GM08714 (cell line): ENCODE measurements at regions not wholly inside any gene's neighbourhood (a gene's known extent, or its start where the extent isn't known, plus 50 kb on each side); places are given as distances from the start of the nearest gene placed in this dataset.

Experiments
- H3K4me3 ChIP-seq: fragments of 200-500 bp; sonication (Bioruptor generic); 2 replicates; pipeline ENCODE4 v1.5.1; 2014; ENCODE audit warnings: mild to moderate bottlenecking, low read length, inconsistent platforms
- ZNF274 ChIP-seq: IDR thresholded peaks from 2 replicates; pipeline ENCODE4 v1.6.1; 2012; ENCODE audit warnings: mild to moderate bottlenecking, low read depth, low read length

DNA sequence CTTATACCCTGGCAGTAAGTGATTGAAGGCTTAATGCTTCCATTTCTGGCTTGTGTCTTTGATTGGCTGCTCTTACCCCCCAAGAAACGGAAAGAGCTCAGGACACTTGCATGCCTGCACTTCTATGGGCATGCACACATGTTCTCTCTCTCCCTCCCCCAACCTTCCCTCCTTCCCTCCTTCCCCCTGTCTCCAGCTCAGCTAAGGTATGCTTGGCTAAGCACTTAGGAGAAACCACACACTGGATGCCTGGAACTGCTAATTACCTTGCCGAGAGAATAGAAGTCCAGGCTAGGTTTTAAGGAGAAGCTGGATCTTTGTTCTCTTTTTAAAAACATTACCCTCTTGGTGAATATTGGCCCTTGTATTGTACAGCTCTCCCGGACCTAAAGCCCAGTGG is 1072.8 kb upstream of the TMEM132C start:
- TF ChIP-seq ZNF274, result no peak
- H3K4me3 ChIP-seq, result no peak overlapping the region

DNA sequence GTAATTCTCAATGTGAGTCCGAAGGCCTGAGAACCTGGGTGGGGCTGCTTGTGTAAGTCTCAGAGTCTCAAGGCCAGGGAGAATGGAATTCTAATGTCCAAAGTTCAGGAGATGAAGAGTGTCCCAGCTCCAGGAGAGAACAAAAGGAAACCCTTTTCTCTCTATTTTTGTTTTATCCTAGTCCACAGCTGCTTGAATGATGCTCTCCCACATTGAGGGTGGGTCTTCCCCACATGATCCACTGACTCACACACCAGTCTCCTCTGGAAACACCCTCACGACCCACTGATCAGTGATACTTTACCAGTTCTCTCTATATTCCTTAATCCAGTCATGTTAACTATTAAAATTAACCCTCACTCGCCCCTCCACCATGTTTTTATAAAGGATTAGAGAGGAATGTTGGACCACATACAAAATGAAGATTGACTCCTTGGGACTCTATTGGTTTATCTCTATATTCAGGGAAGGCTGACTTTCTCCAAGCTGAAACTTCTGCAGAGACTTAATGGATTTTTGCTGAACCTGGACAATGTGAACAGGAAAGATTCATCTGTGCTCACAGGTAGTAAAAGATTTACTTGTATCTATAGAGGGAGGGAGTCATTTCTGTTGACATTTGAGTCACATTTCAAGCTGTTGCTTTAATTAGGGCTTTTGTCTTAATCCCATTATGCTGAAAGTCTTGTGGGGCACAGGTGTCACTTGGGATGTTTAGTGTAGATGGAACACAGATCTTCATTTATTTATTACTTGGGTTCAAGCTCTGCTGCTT is 1061.0 kb upstream of the TMEM132C start:
- no peak for TF ChIP-seq ZNF274
- H3K4me3 ChIP-seq, result no peak overlapping the region

DNA sequence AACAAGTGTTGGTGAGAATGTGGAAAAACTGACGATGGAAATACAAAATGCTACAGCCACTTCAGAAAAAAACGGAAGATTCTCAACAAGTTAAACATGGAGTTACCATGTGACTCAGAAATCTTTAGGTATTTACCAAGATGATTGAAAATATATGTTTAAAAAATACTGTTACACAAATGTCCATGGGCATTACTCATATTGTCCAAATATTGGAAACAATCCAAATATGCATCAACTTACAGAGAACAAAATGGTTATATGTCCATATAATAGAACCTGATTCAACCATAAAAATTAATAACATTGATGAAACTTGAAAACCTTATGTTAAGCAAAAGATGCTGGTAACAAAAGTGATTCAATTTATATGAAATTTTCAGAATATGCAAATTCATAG is 1057.7 kb upstream of the TMEM132C start:
- no peak overlapping the region for H3K4me3 ChIP-seq
- TF ChIP-seq ZNF274, result no peak

GRCh38 chr12:127214186-127214585 is 1052.8 kb upstream of the TMEM132C start:
- H3K4me3 ChIP-seq, result no peak overlapping the region
- no peak for TF ChIP-seq ZNF274

DNA sequence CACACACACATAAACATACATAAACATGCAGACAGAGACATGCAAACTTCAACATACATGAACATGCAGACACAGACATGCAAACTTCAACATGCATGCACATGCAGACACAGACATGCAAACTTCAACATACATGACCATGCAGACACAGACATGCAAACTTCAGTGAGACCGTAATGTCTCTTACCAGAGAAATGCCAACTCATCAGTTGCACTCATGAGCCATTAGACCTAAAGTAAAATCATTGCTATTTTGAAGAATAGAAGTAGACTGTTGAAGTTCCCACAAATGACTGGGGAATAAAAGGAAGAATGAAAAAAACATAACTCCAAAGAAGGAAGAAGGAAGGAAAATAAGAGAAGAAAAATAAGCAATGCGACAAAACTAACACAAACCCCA is 1044.0 kb upstream of the TMEM132C start:
- TF ChIP-seq ZNF274, result no peak
- no peak overlapping the region for H3K4me3 ChIP-seq

- TF ChIP-seq ZNF274, result no peak
- H3K4me3 ChIP-seq, result no peak overlapping the region
Observed at GRCh38 chr12:127223731-127224130, 1043.2 kb upstream of the TMEM132C start.

DNA sequence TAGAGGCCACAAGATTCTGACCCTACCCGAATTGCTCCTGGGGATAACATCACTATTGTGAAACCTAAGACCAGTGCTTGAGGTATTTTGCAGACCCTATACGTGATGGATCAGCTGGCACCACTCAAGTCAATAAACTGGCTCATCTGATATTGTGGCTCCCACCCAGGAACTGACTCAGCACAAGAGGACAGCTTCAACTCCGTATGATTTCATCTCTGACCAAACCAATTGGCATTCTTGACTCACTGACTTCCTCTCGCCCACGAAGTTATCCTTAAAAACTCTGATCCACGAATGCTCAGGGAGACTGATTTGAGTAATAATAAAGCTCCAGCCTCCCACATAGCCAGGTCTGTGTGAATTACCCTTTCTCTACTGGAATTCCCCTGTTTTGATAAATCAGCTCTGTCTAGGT is 1036.1 kb upstream of the TMEM132C start:
- H3K4me3 ChIP-seq, result no peak overlapping the region
- no peak for TF ChIP-seq ZNF274

DNA sequence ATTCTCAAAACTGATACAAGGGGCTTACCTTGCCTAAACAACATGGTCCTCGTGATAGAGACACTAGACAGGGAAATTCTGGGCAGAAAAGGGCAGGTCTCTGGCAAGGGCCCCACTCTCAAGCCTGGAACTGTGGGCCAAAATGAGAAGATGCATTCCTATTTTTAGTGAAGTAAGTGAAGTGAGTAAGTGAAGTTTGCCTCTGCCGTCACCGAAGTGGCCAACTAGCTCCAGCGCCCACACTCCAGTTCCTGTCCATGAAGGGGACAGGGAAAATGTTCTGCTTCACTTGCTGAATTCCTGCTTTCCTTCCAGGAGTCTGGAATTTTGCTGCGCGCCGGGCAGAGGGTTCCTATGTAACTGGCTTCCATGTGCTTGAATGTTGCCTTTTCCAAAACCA is 1035.6 kb upstream of the TMEM132C start:
- no peak overlapping the region for H3K4me3 ChIP-seq
- TF ChIP-seq ZNF274, result no peak

DNA sequence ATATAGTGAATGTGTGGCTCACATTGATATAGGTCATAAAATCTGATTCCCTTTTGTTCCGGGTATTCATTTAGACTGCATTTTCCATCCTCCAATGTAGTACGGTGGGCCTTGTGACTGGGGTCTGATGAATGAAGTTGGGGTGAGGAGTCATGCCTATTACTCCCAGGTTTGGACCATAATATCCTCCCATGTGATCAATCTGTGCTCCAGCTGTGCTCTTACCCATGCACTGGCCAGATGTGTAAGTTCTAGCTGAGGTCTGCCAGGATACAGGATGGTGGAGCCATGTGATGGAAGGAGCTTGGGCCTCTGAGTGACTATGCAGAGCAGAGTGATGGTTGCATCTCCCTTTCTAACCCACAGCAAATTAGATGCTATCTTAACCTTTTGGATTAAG is 1034.0 kb upstream of the TMEM132C start:
- no peak overlapping the region for H3K4me3 ChIP-seq
- TF ChIP-seq ZNF274, result no peak

- H3K4me3 ChIP-seq, result no peak overlapping the region
- no peak for TF ChIP-seq ZNF274
Observed at GRCh38 chr12:127235761-127236160, 1031.2 kb upstream of the TMEM132C start.

GRCh38 chr12:127236491-127236890 is 1030.5 kb upstream of the TMEM132C start:
- no peak overlapping the region for H3K4me3 ChIP-seq
- TF ChIP-seq ZNF274, result no peak

DNA sequence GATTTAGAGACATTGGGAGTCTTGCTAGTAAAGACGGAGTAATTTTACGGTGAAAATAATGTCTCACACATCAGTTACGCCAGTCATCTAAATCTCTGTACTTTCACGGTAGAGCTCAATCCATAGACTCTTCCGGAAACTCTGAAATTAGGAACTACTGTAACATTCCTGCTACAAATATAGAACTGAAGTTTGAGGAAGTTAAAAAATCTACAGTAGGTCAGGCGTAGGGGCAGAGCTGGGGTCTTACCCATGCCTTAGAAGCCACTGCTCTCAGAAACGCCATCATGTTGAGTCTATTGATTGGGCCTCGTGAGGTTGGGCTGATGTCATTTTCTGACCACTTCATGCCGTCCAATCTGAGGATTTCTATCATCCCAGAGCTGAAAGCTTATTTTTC is 1029.8 kb upstream of the TMEM132C start:
- no peak overlapping the region for H3K4me3 ChIP-seq
- TF ChIP-seq ZNF274, result no peak

DNA sequence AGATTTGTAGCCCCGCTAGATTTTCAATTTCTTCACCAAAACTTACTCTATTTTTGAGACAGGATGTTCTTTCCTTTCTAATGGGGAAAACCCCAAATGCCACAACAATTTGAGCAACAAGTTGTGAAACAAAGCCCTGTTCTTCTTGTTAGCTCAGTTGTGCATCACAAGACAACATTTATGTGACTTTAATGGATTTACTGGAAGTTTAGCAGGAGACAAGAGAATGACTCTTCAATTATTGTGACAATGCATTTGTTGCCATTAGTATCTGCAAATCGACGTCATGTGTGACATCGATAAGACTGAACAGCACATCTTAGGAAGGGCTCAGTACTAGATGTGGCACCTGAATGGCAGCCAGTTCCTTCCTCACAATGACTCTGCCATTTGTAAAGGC is 1028.9 kb upstream of the TMEM132C start:
- no peak for TF ChIP-seq ZNF274
- H3K4me3 ChIP-seq, result no peak overlapping the region

DNA sequence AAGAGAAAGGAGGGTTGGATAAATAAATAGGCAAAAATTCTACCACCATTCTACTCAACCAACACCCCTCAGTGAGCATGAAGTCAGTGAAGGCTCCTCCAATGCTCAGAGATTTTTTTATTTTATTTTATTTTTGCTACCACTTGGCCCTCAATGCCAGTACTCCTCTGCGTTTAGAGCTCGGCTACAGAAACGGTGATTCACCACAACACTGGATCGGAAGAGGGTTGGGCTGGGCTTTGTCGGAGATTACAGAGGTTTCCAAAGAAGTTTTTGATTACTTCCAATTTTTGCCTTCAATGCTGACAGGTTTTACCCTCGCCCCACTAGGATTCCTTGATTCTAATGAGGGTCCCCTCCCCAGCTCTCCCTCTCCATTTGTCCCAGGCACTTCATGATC is 1027.2 kb upstream of the TMEM132C start:
- no peak for TF ChIP-seq ZNF274
- H3K4me3 ChIP-seq, result no peak overlapping the region

- no peak for TF ChIP-seq ZNF274
Observed at GRCh38 chr12:127240249-127240929, 1026.6 kb upstream of the TMEM132C start.

GRCh38 chr12:127241072-127241817 is 1025.7 kb upstream of the TMEM132C start:
- no peak overlapping the region for H3K4me3 ChIP-seq
- TF ChIP-seq ZNF274, result no peak

More at GRCh38 chr12:127240249-127240929, 1026.6 kb upstream of the TMEM132C start:
- no peak overlapping the region for H3K4me3 ChIP-seq
